ENCODE measurements at regions not wholly inside any gene's neighbourhood (a gene's known extent, or its start where the extent isn't known, plus 50 kb on each side); places are given as distances from the start of the nearest gene placed in this dataset.

GRCh38 chr10:111204838-111205237 lies 128.0 kb downstream of the ADRA2A start:
- no peak for DNase-seq

- DNase-seq = no peak
These were observed 129.7 kb downstream of the ADRA2A start for GRCh38 chr10:111206521-111206920.

GRCh38 chr10:111207500-111207899 lies 130.7 kb downstream of the ADRA2A start:
- no peak for DNase-seq

GRCh38 chr10:111208951-111209350 lies 132.1 kb downstream of the ADRA2A start:
- DNase-seq = no peak

- no peak for DNase-seq
These were observed 132.9 kb downstream of the ADRA2A start for GRCh38 chr10:111209692-111210091.

- DNase-seq = no peak
These were observed 134.4 kb downstream of the ADRA2A start for GRCh38 chr10:111211241-111211640.

- no peak for DNase-seq
These were observed 134.9 kb downstream of the ADRA2A start for GRCh38 chr10:111211706-111212105.

- DNase-seq = no peak
These were observed 145.1 kb downstream of the ADRA2A start for GRCh38 chr10:111221682-111222480.

- DNase-seq = no peak
These were observed 146.1 kb downstream of the ADRA2A start for GRCh38 chr10:111222961-111223360.

GRCh38 chr10:111231779-111232178 lies 154.9 kb downstream of the ADRA2A start:
- no peak for DNase-seq

- DNase-seq = no peak
These were observed 156.6 kb downstream of the ADRA2A start for GRCh38 chr10:111233439-111233838.

GRCh38 chr10:111234234-111234913 lies 157.5 kb downstream of the ADRA2A start:
- DNase-seq = no peak

GRCh38 chr10:111234914-111235302 lies 158.1 kb downstream of the ADRA2A start:
- no peak for DNase-seq

GRCh38 chr10:111240348-111240747 lies 163.5 kb downstream of the ADRA2A start:
- no peak for DNase-seq

- no peak for DNase-seq
These were observed 166.3 kb downstream of the ADRA2A start for GRCh38 chr10:111243126-111243525.

- no peak for DNase-seq
These were observed 169.3 kb downstream of the ADRA2A start for GRCh38 chr10:111246136-111246535.

- DNase-seq = no peak
These were observed 170.1 kb downstream of the ADRA2A start for GRCh38 chr10:111246814-111247452.

GRCh38 chr10:111247781-111248389 lies 171.1 kb downstream of the ADRA2A start:
- no peak for DNase-seq

- no peak for DNase-seq
These were observed 173.1 kb downstream of the ADRA2A start for GRCh38 chr10:111249925-111250324.

GRCh38 chr10:111261081-111261615 lies 184.3 kb downstream of the ADRA2A start:
- no peak for DNase-seq

GRCh38 chr10:111265341-111265740 lies 188.5 kb downstream of the ADRA2A start:
- DNase-seq = no peak

- DNase-seq = no peak
These were observed 189.3 kb downstream of the ADRA2A start for GRCh38 chr10:111266165-111266564.

- no peak for DNase-seq
These were observed 190.8 kb downstream of the ADRA2A start for GRCh38 chr10:111267673-111268072.
